Coronary artery (tissue), 2 donors: ENCODE measurements at regions not wholly inside any gene's neighbourhood (a gene's known extent, or its start where the extent isn't known, plus 50 kb on each side); places are given as distances from the start of the nearest gene placed in this dataset.
"Not testable (repeated sequence)": the region's sequence is repeated elsewhere in the genome, so short reads cannot be mapped to it uniquely, and the experiment has no call there.

Experiments used
- DNase-seq: peaks from one replicate; pipeline ENCODE4 v3.0.0-alpha.2; 2017; ENCODE audit warnings: low spot score
- H3K27ac ChIP-seq, 2 donors: fragments of 200-600 bp; sonication (generic); one replicate each; pipeline ENCODE4 v1.5.1; 2016 to 2019
- H3K4me3 ChIP-seq: fragments of 200-600 bp; sonication (generic); 2 replicates; pipeline ENCODE4 v1.5.1; 2016; ENCODE audit warnings: mild to moderate bottlenecking, moderate library complexity
- TF ChIP-seq, protein P1 (sequence below): fragments of 200-600 bp; sonication (generic); IDR thresholded peaks from one replicate; pipeline ENCODE4 v1.5.1; 2019; ENCODE audit warnings: antibody characterized with exemption

DNA sequence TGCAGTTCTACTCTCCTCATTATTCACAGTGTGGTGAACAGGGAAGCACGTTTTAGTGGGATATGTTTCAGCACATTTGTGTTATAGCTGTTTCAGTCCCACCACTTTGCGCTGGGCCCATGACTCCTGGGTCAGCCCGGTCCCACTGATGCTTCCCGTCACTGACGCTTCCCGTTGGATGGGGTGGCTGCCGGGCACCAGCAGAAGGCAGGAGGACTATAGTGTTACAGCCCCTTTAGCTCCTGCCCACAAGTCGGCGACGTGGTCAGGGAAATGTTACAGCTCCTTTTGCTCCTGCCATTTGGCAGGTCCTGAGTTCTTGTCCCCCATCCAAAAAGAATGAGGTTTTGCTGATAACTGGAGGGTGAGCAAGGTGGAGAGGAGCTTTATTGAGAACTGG is 732.2 kb downstream of the NR4A2 start:
- TF ChIP-seq, protein P1, sequence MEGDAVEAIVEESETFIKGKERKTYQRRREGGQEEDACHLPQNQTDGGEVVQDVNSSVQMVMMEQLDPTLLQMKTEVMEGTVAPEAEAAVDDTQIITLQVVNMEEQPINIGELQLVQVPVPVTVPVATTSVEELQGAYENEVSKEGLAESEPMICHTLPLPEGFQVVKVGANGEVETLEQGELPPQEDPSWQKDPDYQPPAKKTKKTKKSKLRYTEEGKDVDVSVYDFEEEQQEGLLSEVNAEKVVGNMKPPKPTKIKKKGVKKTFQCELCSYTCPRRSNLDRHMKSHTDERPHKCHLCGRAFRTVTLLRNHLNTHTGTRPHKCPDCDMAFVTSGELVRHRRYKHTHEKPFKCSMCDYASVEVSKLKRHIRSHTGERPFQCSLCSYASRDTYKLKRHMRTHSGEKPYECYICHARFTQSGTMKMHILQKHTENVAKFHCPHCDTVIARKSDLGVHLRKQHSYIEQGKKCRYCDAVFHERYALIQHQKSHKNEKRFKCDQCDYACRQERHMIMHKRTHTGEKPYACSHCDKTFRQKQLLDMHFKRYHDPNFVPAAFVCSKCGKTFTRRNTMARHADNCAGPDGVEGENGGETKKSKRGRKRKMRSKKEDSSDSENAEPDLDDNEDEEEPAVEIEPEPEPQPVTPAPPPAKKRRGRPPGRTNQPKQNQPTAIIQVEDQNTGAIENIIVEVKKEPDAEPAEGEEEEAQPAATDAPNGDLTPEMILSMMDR: no peak
- DNase-seq: no peak
- Histone ChIP-seq H3K4me3 (no peak overlapping the region), H3K27ac (no peak overlapping the region)

DNA sequence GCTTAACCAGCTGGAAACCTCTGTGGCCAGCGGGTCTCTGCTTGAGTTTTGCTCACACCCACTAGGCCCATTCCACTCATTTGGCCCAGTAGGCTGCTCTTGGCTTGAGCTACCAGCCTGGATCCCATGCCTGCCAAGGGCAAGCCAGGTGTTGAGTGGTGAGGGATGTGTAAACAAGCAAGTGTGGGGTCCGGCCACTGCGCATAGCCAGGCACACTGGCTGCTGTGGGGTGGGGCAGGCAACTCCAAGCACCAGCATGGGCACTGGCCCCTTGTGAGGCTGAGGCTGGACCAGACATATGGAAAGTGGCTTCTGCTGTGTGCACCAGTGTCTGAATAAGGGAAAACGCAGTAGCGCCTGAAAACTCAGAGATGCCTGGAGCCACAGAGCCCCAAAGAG is 732.7 kb downstream of the NR4A2 start:
- Histone ChIP-seq H3K27ac (no peak overlapping the region), H3K4me3 (no peak overlapping the region)
- no peak for DNase-seq
- TF ChIP-seq, protein P1: no peak

DNA sequence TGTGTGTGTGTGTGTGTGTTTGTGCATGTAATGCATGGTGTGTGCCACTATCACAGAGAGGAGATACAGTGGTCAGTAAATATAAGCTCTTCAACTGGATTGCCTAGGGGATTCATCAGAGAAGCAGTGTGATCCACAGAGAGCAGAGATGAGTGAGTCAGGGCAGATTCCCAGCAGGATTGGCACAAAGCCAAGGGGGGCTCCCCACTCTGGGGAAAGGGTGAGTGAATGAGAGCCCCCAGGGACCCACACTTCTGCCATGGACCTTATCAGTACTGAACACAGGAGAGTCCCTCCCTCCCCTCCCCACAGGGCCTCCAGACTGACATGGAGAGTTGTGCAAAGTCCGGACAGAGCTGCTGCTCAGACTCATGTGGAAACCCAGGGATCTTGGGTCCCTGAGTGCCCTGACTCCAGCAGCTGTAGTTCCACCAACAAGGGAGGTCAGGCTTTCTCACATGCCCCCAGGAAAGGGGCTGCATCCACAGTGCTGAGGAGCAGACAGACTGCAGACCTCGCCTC is 748.8 kb downstream of the NR4A2 start:
- DNase-seq: no peak
- TF ChIP-seq, protein P1: no peak
- no peak overlapping the region for H3K4me3 ChIP-seq
- H3K27ac ChIP-seq: no peak overlapping the region

DNA sequence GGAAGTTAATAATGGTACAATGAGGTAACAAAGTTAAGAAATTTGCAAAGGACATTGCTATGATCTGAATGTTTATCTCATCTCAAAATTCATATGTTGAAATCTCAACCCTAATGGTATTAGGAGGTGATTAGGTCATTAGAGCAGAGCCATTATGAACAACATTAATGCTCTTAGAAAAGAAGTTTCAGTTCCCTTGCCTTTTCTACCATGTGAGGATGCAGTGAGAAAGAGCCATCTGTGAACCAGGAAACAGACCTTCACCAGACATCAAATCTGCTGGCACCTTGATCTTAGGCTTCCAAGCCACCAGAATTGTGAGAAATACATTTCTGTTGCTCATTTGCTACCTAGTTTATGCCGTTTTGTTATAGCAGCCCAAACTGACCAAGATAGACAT is 757.6 kb downstream of the NR4A2 start:
- H3K4me3 ChIP-seq: no peak overlapping the region
- no peak overlapping the region for H3K27ac ChIP-seq
- TF ChIP-seq, protein P1: no peak
- no peak for DNase-seq

DNA sequence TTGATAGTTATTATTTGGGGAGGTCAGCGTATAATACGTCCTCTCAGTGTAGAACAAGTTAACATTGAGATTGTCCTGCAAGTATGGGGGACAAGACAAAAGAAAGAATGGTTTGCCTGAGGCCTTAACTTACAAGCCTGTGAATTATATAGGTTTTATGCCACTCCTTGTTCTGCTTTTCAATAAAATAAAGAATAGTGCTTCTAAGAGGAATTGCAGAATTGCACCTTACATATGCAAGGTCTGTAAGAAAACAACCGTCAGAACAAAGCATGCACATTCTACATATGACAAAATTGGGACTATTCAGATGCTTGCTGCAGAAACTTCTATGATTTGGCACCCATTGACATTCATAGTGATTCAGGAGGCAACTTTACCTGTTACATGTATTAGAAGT is 785.0 kb downstream of the NR4A2 start:
- TF ChIP-seq, protein P1: no peak
- no peak for DNase-seq
- H3K27ac ChIP-seq: no peak overlapping the region
- H3K4me3 ChIP-seq: no peak overlapping the region

DNA sequence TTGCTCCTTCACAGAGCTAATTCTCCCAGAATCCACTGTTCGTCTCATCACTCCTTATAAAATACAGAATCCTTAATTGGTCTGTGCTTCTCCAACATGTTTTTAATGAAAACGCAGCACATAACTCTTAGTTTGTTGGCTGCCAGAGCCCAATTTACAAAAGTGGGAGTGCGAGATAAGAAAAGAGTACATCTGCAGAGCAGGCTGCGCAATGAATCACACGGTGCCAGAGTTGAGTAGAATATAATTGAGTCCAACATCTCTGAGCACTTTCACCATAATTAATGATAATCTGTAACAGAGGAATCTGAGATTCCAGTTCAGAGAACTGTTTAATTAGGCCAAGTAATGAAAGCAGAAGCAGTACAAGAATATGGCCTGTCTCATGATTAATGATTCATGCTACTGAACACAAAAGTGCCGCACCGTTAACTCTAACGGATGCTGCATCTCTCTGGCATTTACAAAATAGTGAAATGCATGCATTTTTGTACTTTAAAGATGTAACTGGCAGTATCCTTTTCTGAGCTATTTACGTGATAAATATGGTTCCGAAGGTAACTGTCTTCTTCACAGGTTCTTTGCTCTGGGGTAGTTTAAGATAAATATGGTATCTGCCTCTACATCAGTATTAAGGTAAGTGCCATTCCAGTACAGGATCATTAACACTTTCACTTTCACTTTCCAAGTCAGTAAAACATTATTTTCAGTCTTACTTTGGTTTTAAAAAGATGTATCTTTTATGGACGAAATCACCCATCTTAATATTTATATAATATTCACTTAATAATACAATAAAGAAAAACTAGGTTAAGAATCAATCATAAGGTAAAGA is 785.6 kb downstream of the NR4A2 start:
- TF ChIP-seq, protein P1: no peak
- no peak overlapping the region for H3K27ac ChIP-seq
- peak overlapping the region; percentile 43 for H3K4me3 ChIP-seq
- no peak for DNase-seq

DNA sequence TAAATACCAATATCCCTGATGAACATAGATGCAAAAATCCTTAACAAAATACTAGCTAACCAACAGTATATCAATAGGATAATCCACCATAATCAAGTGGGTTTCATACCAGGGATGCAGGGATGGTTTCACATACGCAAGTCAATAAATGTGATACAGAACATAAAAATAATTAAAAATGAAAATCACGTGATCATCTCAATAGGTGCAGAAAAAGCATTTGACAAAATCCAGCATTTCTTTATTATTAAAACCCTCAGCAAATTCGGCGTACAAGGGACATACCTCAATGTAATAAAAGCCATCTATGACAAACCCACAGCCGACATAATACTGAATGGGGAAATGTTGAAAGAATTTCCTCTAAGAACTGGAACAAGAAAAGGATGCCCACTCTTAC is 793.5 kb downstream of the NR4A2 start:
- not testable (repeated sequence) for H3K4me3 ChIP-seq, H3K27ac ChIP-seq, DNase-seq
